HCT116 (cell line): ENCODE measurements at regions not wholly inside any gene's neighbourhood (a gene's known extent, or its start where the extent isn't known, plus 50 kb on each side); places are given as distances from the start of the nearest gene placed in this dataset.

Experiments
- ATAC-seq: fragments of 200-7000 bp; cut with Tn5 transposase; 2 replicates; pipeline ENCODE4 v1.9.1; 2020; ENCODE audit warnings: mild to moderate bottlenecking, moderate library complexity
- BruUV-seq: library from RNA; stranded (reverse); fragments of 400-500 nt; replicated peaks from 2 replicates; lab custom pipeline; 2021; lab: Mats Ljungman, UMichigan
- CTCF ChIA-PET: fragments of 300-600 bp; sonication (Branson Sonifier 250); formaldehyde crosslinking; loops from one replicate; lab custom pipeline; 2021; ENCODE audit warnings: antibody characterized with exemption; lab: Charles Lee
- POLR2A ChIA-PET: fragments of 300-600, 350-600 bp; sonication (Branson Sonifier 250); formaldehyde crosslinking; loops from one replicate; lab custom pipeline; 2021; ENCODE audit warnings: antibody characterized with exemption; lab: Charles Lee
- RAD21 ChIA-PET, 2 experiments: fragments of 300-600 bp; sonication (Branson Sonifier 250); formaldehyde crosslinking; loops; one replicate each; lab custom pipeline; 2023; ENCODE audit warnings: low total read pairs in 2 of 2; ENCODE audit not compliant: uncharacterized antibody in 2 of 2, unreplicated experiment in 2 of 2, low non-redundant PET in 1 of 2; lab: Charles Lee
- DNase-seq: peaks from one replicate; pipeline ENCODE4 v3.0.0-alpha.2; 2010; ENCODE audit warnings: low read depth, low spot score
- H2AFZ ChIP-seq: fragments of 200-600 bp; shearing (Covaris generic), sonication (generic); 2 replicates; pipeline ENCODE4 v1.6.1; 2017; ENCODE audit warnings: low read depth, mixed run types, mixed read lengths, antibody characterized with exemption, low read length; ENCODE audit not compliant: poor library complexity, severe bottlenecking
- H3K27ac ChIP-seq: 2 replicates; pipeline ENCODE4 v1.5.1; 2012; ENCODE audit warnings: low read depth, low read length
- H3K27me3 ChIP-seq: fragments of 200-600 bp; sonication (generic); 2 replicates; pipeline ENCODE4 v1.6.1; 2016; ENCODE audit warnings: mixed run types, low read length, mixed read lengths; ENCODE audit not compliant: insufficient read depth
- H3K36me3 ChIP-seq, 2 experiments: fragments of 200-500 bp in 1 of 2; fragments of 200-600 bp in 1 of 2; sonication (Bioruptor generic) in 1 of 2; sonication (generic) in 1 of 2; 2 replicates each; pipeline versions ENCODE4 v1.5.1 to v1.6.1; 2014 to 2016; ENCODE audit warnings: low read length in 2 of 2, inconsistent platforms in 1 of 2, mixed read lengths in 1 of 2, mixed run types in 1 of 2; ENCODE audit not compliant: insufficient read depth in 2 of 2, control insufficient read depth in 1 of 2
- H3K4me1 ChIP-seq, 2 experiments: fragments of 200-600 bp in 1 of 2; sonication (generic) in 1 of 2; 2 replicates each; pipeline versions ENCODE4 v1.5.1 to v1.6.1; 2012 to 2017; ENCODE audit warnings: low read length in 2 of 2, inconsistent platforms in 1 of 2, mild to moderate bottlenecking in 1 of 2, mixed read lengths in 1 of 2, mixed run types in 1 of 2, moderate library complexity in 1 of 2; ENCODE audit not compliant: insufficient read depth in 2 of 2, control insufficient read depth in 1 of 2
- H3K4me2 ChIP-seq: fragments of 200-600 bp; sonication (generic); 2 replicates; pipeline ENCODE4 v1.6.1; 2017; ENCODE audit warnings: mixed run types, low read length, mixed read lengths
- H3K4me3 ChIP-seq, 2 experiments: fragments of 200-600 bp in 1 of 2; sonication (generic) in 1 of 2; replicated peaks in 1 of 2; 2 replicates each; pipeline ENCODE4 v1.5.1; 2011 to 2016; ENCODE audit warnings: low read length in 2 of 2, control low read depth in 1 of 2, low read depth in 1 of 2, mild to moderate bottlenecking in 1 of 2, mixed read lengths in 1 of 2, mixed run types in 1 of 2
- H3K79me2 ChIP-seq: fragments of 200-600 bp; sonication (generic); 2 replicates; pipeline ENCODE4 v1.6.1; 2017; ENCODE audit warnings: mild to moderate bottlenecking, mixed run types, low read length, moderate library complexity, mixed read lengths; ENCODE audit not compliant: insufficient read depth
- H3K9ac ChIP-seq: fragments of 200-600 bp; sonication (generic); 2 replicates; pipeline ENCODE4 v1.6.1; 2016; ENCODE audit warnings: low read length, mixed read lengths
- H3K9me2 ChIP-seq: fragments of 200-600 bp; sonication (generic), shearing (Covaris generic); 2 replicates; pipeline ENCODE4 v1.6.1; 2017; ENCODE audit warnings: mixed run types, mild to moderate bottlenecking, moderate library complexity; ENCODE audit not compliant: insufficient read depth
- H3K9me3 ChIP-seq, 2 experiments: fragments of 200-500 bp in 1 of 2; fragments of 200-600 bp in 1 of 2; sonication (Bioruptor generic) in 1 of 2; sonication (generic) in 1 of 2; 2 replicates each; pipeline ENCODE4 v1.6.1; 2014 to 2017; ENCODE audit warnings: low read length in 2 of 2, mixed read lengths in 2 of 2, inconsistent platforms in 1 of 2, low read depth in 1 of 2, mild to moderate bottlenecking in 1 of 2, mixed run types in 1 of 2, moderate library complexity in 1 of 2; ENCODE audit not compliant: control insufficient read depth in 1 of 2, insufficient read depth in 1 of 2
- H4K20me1 ChIP-seq: fragments of 200-600 bp; sonication (generic), shearing (Covaris generic); 2 replicates; pipeline ENCODE4 v1.6.1; 2017; ENCODE audit warnings: mixed run types, mild to moderate bottlenecking, moderate library complexity; ENCODE audit not compliant: insufficient read depth
- CEBPB ChIP-seq: IDR thresholded peaks from 2 replicates; pipeline ENCODE4 v1.6.1; 2012; ENCODE audit warnings: low read depth
- ELF1 ChIP-seq: IDR thresholded peaks from 2 replicates; pipeline ENCODE4 v1.6.1; 2012; ENCODE audit warnings: low read depth, borderline replicate concordance
- EZH2 ChIP-seq: fragments of 200-600 bp; sonication (generic); IDR thresholded peaks from 2 replicates; pipeline ENCODE4 v1.6.1; 2017; ENCODE audit warnings: antibody characterized with exemption, mixed run types
- EZH2phosphoT487 ChIP-seq: fragments of 200-600 bp; IDR thresholded peaks from 2 replicates; pipeline ENCODE4 v1.6.1; 2018; ENCODE audit warnings: antibody characterized with exemption, borderline replicate concordance
- JUND ChIP-seq: IDR thresholded peaks from 2 replicates; pipeline ENCODE4 v1.6.1; 2012
- POLR2AphosphoS5 ChIP-seq: IDR thresholded peaks from 2 replicates; pipeline ENCODE4 v1.6.1; 2011; ENCODE audit warnings: mild to moderate bottlenecking, low read depth, low read length, moderate library complexity
- RAD21 ChIP-seq: IDR thresholded peaks from 2 replicates; pipeline ENCODE4 v1.6.1; 2012; ENCODE audit warnings: low read depth, mild to moderate bottlenecking
- SIN3A ChIP-seq: IDR thresholded peaks from 2 replicates; pipeline ENCODE4 v1.6.1; 2012; ENCODE audit warnings: low read depth
- SRF ChIP-seq: IDR thresholded peaks from 2 replicates; pipeline ENCODE4 v1.6.1; 2012; ENCODE audit warnings: low read depth
- TCF7L2 ChIP-seq: IDR thresholded peaks from 2 replicates; pipeline ENCODE4 v1.7.0; 2011; ENCODE audit warnings: borderline replicate concordance, inconsistent platforms; ENCODE audit not compliant: insufficient read depth, insufficient read length; ENCODE audit errors: extremely low read depth
- YY1 ChIP-seq: IDR thresholded peaks from 2 replicates; pipeline ENCODE4 v1.6.1; 2011; ENCODE audit warnings: low read length, low read depth, moderate library complexity, mild to moderate bottlenecking; ENCODE audit not compliant: insufficient replicate concordance; ENCODE audit errors: extremely low read depth
- intact Hi-C: fragments of 100-400 bp; cut with micrococcal nuclease; formaldehyde crosslinking; loops from 2 replicates; pipeline ENCODE4 v1.10.0; 2022
- TF ChIP-seq, protein P1 (sequence below): IDR thresholded peaks from 2 replicates; pipeline ENCODE4 v1.6.1; 2011; ENCODE audit warnings: mild to moderate bottlenecking, low read length, moderate library complexity; ENCODE audit not compliant: insufficient replicate concordance; ENCODE audit errors: extremely low read depth
- TF ChIP-seq, protein P2 (sequence below): IDR thresholded peaks from 2 replicates; pipeline ENCODE4 v1.6.1; 2012
- TF ChIP-seq, protein P3 (sequence below): IDR thresholded peaks from 2 replicates; pipeline ENCODE4 v1.6.1; 2012; ENCODE audit warnings: low read depth
- TF ChIP-seq, protein P4 (sequence below): IDR thresholded peaks from 2 replicates; pipeline ENCODE4 v1.6.1; 2012
- TF ChIP-seq, protein P5 (sequence below), 3 experiments: fragments of 200-600 bp in 1 of 3; sonication (generic) in 1 of 3; IDR thresholded peaks in 2 of 3; conservative IDR thresholded peaks in 1 of 3; 2 replicates each; pipeline ENCODE4 v1.5.1; 2012 to 2017; ENCODE audit warnings: low read depth in 2 of 3, low read length in 2 of 3, antibody characterized with exemption in 1 of 3, borderline replicate concordance in 1 of 3, control low read depth in 1 of 3, mild to moderate bottlenecking in 1 of 3, mixed read lengths in 1 of 3, mixed run types in 1 of 3, moderate library complexity in 1 of 3; ENCODE audit not compliant: insufficient read depth in 1 of 3

DNA sequence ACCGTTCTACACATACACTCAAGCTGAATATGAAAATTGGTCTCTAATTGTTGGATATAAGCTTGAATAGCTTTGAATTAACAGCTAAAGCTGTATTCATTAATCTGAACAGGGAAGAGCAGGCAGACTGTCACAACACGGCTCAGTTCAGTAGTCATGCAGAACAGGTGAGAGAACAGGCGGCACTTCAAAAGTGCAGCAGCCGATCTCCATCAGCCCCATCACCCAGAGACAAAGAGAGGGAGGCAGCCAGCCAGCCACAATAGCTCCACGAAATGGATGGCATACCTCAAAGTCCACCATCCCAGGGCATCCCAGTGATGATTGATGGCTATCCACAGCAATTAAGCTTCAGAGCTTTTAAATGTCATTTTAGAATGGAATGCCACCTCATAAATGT, 419.2 kb downstream of the OLFM4 start:
- Histone ChIP-seq H3K4me1 (no peaks in the 10 kb centered on the region), H3K27me3 (no peaks in the 10 kb centered on the region), H3K4me2 (no peak overlapping the region), H3K9me2 (no peaks in the 10 kb centered on the region), H3K9ac (no peak overlapping the region), H3K36me3 (no peaks in the 10 kb centered on the region), H3K27ac (no peak overlapping the region), H3K9me3 (peaks cover 15 to 24% of the 10 kb centered on the region in 2 experiments; a peak in 2 of 4 replicates), H3K79me2 (no peaks in the 10 kb centered on the region), H4K20me1 (no peaks in the 10 kb centered on the region), H2AFZ (no peak overlapping the region), H3K4me3 (no peak overlapping the region)
- RAD21 ChIA-PET, result no interaction called here
- CTCF ChIA-PET, result no interaction called here
- intact Hi-C loops, result no loop called here
- ATAC-seq (no peak), DNase-seq (no peak)
- no TSS peak for BruUV-seq
- TF ChIP-seq, protein P1, sequence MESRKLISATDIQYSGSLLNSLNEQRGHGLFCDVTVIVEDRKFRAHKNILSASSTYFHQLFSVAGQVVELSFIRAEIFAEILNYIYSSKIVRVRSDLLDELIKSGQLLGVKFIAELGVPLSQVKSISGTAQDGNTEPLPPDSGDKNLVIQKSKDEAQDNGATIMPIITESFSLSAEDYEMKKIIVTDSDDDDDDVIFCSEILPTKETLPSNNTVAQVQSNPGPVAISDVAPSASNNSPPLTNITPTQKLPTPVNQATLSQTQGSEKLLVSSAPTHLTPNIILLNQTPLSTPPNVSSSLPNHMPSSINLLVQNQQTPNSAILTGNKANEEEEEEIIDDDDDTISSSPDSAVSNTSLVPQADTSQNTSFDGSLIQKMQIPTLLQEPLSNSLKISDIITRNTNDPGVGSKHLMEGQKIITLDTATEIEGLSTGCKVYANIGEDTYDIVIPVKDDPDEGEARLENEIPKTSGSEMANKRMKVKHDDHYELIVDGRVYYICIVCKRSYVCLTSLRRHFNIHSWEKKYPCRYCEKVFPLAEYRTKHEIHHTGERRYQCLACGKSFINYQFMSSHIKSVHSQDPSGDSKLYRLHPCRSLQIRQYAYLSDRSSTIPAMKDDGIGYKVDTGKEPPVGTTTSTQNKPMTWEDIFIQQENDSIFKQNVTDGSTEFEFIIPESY, result no peak
- TF ChIP-seq TCF7L2 (no peak), JUND (no peak), SRF (no peak), YY1 (no peak), EZH2 (no peak), EZH2phosphoT487 (no peak), SIN3A (no peak), POLR2AphosphoS5 (no peak), ELF1 (no peak), RAD21 (no peak), CEBPB (no peak)
- TF ChIP-seq, protein P2, sequence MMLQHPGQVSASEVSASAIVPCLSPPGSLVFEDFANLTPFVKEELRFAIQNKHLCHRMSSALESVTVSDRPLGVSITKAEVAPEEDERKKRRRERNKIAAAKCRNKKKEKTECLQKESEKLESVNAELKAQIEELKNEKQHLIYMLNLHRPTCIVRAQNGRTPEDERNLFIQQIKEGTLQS, result no peak
- TF ChIP-seq, protein P3, sequence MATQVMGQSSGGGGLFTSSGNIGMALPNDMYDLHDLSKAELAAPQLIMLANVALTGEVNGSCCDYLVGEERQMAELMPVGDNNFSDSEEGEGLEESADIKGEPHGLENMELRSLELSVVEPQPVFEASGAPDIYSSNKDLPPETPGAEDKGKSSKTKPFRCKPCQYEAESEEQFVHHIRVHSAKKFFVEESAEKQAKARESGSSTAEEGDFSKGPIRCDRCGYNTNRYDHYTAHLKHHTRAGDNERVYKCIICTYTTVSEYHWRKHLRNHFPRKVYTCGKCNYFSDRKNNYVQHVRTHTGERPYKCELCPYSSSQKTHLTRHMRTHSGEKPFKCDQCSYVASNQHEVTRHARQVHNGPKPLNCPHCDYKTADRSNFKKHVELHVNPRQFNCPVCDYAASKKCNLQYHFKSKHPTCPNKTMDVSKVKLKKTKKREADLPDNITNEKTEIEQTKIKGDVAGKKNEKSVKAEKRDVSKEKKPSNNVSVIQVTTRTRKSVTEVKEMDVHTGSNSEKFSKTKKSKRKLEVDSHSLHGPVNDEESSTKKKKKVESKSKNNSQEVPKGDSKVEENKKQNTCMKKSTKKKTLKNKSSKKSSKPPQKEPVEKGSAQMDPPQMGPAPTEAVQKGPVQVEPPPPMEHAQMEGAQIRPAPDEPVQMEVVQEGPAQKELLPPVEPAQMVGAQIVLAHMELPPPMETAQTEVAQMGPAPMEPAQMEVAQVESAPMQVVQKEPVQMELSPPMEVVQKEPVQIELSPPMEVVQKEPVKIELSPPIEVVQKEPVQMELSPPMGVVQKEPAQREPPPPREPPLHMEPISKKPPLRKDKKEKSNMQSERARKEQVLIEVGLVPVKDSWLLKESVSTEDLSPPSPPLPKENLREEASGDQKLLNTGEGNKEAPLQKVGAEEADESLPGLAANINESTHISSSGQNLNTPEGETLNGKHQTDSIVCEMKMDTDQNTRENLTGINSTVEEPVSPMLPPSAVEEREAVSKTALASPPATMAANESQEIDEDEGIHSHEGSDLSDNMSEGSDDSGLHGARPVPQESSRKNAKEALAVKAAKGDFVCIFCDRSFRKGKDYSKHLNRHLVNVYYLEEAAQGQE, result no peak
- TF ChIP-seq, protein P4, sequence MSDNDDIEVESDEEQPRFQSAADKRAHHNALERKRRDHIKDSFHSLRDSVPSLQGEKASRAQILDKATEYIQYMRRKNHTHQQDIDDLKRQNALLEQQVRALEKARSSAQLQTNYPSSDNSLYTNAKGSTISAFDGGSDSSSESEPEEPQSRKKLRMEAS, result no peak
- TF ChIP-seq, protein P5, sequence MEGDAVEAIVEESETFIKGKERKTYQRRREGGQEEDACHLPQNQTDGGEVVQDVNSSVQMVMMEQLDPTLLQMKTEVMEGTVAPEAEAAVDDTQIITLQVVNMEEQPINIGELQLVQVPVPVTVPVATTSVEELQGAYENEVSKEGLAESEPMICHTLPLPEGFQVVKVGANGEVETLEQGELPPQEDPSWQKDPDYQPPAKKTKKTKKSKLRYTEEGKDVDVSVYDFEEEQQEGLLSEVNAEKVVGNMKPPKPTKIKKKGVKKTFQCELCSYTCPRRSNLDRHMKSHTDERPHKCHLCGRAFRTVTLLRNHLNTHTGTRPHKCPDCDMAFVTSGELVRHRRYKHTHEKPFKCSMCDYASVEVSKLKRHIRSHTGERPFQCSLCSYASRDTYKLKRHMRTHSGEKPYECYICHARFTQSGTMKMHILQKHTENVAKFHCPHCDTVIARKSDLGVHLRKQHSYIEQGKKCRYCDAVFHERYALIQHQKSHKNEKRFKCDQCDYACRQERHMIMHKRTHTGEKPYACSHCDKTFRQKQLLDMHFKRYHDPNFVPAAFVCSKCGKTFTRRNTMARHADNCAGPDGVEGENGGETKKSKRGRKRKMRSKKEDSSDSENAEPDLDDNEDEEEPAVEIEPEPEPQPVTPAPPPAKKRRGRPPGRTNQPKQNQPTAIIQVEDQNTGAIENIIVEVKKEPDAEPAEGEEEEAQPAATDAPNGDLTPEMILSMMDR (IDR thresholded peaks at IDR 0.05 in 2 of 3, conservative IDR thresholded peaks at IDR 0.05 in 1 of 3; ENCODE audit: borderline replicate concordance in 1 of 3, insufficient read depth in 1 of 3, low read depth in 2 of 3, low read length in 2 of 3), result no peak
- POLR2A ChIA-PET, result no interaction called here
